ENCODE measurements at regions not wholly inside any gene's neighbourhood (a gene's known extent, or its start where the extent isn't known, plus 50 kb on each side); places are given as distances from the start of the nearest gene placed in this dataset.
"Not testable (repeated sequence)": the region's sequence is repeated elsewhere in the genome, so short reads cannot be mapped to it uniquely, and the experiment has no call there.

GRCh38 chr20:26219546-26219945, 522.9 kb upstream of the ZNF337 start:
- not testable (repeated sequence) for DNase-seq (ENCODE audit: insufficient read length, low spot score); FAIRE-seq

- FAIRE-seq (no peak), DNase-seq (ENCODE audit: insufficient read length, low spot score) (no peak)
Observed at GRCh38 chr20:26218301-26218700, 521.6 kb upstream of the ZNF337 start.

- DNase-seq (ENCODE audit: insufficient read length, low spot score), result no peak
- FAIRE-seq, result no peak
Observed at GRCh38 chr20:26216025-26216424, 519.4 kb upstream of the ZNF337 start.

GRCh38 chr20:26214991-26215390, 518.3 kb upstream of the ZNF337 start:
- FAIRE-seq, result no peak
- no peak for DNase-seq (ENCODE audit: insufficient read length, low spot score)

GRCh38 chr20:26209171-26209941, 512.7 kb upstream of the ZNF337 start:
- DNase-seq (ENCODE audit: insufficient read length, low spot score), result no peak
- FAIRE-seq, result peak; percentile 97

GRCh38 chr20:26208296-26209091, 511.8 kb upstream of the ZNF337 start:
- FAIRE-seq, result peak; percentile 91

GRCh38 chr20:26207967-26208295, 511.3 kb upstream of the ZNF337 start:
- not testable (repeated sequence) for FAIRE-seq

More at GRCh38 chr20:26208296-26209091, 511.8 kb upstream of the ZNF337 start:
- no peak for DNase-seq (ENCODE audit: insufficient read length, low spot score)

GRCh38 chr20:26207237-26207966, 510.7 kb upstream of the ZNF337 start:
- DNase-seq (ENCODE audit: insufficient read length, low spot score), result no peak
- no peak for FAIRE-seq

More at GRCh38 chr20:26207967-26208295, 511.3 kb upstream of the ZNF337 start:
- not testable (repeated sequence) for DNase-seq (ENCODE audit: insufficient read length, low spot score)

GRCh38 chr20:26205350-26205749, 508.7 kb upstream of the ZNF337 start:
- FAIRE-seq (no peak), DNase-seq (ENCODE audit: insufficient read length, low spot score) (no peak)

GRCh38 chr20:26201026-26201425, 504.4 kb upstream of the ZNF337 start:
- DNase-seq (ENCODE audit: insufficient read length, low spot score); FAIRE-seq: not testable (repeated sequence)

- not testable (repeated sequence) for FAIRE-seq
Observed at GRCh38 chr20:26187329-26187728, 490.7 kb upstream of the ZNF337 start.

GRCh38 chr20:26183720-26184119, 487.1 kb upstream of the ZNF337 start:
- FAIRE-seq; DNase-seq (ENCODE audit: insufficient read length, low spot score): not testable (repeated sequence)

More at GRCh38 chr20:26187329-26187728, 490.7 kb upstream of the ZNF337 start:
- DNase-seq (ENCODE audit: insufficient read length, low spot score), result not testable (repeated sequence)

- not testable (repeated sequence) for FAIRE-seq; DNase-seq (ENCODE audit: insufficient read length, low spot score)
Observed at GRCh38 chr20:26181364-26181763, 484.7 kb upstream of the ZNF337 start.

- FAIRE-seq; DNase-seq (ENCODE audit: insufficient read length, low spot score): not testable (repeated sequence)
Observed at GRCh38 chr20:26171875-26172274, 475.2 kb upstream of the ZNF337 start.

- no peak for FAIRE-seq
- DNase-seq (ENCODE audit: insufficient read length, low spot score), result no peak
Observed at GRCh38 chr20:26169506-26169905, 472.9 kb upstream of the ZNF337 start.

- FAIRE-seq, result no peak
- DNase-seq (ENCODE audit: insufficient read length, low spot score), result no peak
Observed at GRCh38 chr20:26167499-26167898, 470.8 kb upstream of the ZNF337 start.

GRCh38 chr20:26163890-26164289, 467.2 kb upstream of the ZNF337 start:
- no peak for DNase-seq (ENCODE audit: insufficient read length, low spot score)
- FAIRE-seq, result no peak

GRCh38 chr20:26163151-26163550, 466.5 kb upstream of the ZNF337 start:
- not testable (repeated sequence) for FAIRE-seq

GRCh38 chr20:26161741-26162140, 465.1 kb upstream of the ZNF337 start:
- DNase-seq (ENCODE audit: insufficient read length, low spot score); FAIRE-seq: not testable (repeated sequence)

More at GRCh38 chr20:26163151-26163550, 466.5 kb upstream of the ZNF337 start:
- not testable (repeated sequence) for DNase-seq (ENCODE audit: insufficient read length, low spot score)

- not testable (repeated sequence) for FAIRE-seq; DNase-seq (ENCODE audit: insufficient read length, low spot score)
Observed at GRCh38 chr20:26160916-26161315, 464.3 kb upstream of the ZNF337 start.

- FAIRE-seq (no peak), DNase-seq (ENCODE audit: insufficient read length, low spot score) (no peak)
Observed at GRCh38 chr20:26154224-26154623, 457.6 kb upstream of the ZNF337 start.

Measured in GM19239 (cell line).